HEK293 (cell line): ENCODE measurements at regions not wholly inside any gene's neighbourhood (a gene's known extent, or its start where the extent isn't known, plus 50 kb on each side); places are given as distances from the start of the nearest gene placed in this dataset.

Experiments used
- CTCF ChIA-PET: fragments of 350-600 bp; formaldehyde crosslinking; extraction: SDS; loops from one replicate; lab custom pipeline; 2021; ENCODE audit warnings: antibody characterized with exemption; lab: Yijun Ruan, JAX
- POLR2A ChIA-PET: fragments of 300-600 bp; formaldehyde crosslinking; extraction: SDS; loops from one replicate; lab custom pipeline; 2020; ENCODE audit warnings: antibody characterized with exemption, inconsistent platforms; lab: Yijun Ruan, JAX
- H3K27ac ChIP-seq: fragments of 200-500 bp; sonication (Bioruptor generic); 2 replicates; pipeline ENCODE4 v1.5.1; 2014; ENCODE audit warnings: low read depth, low read length, control low read depth, inconsistent platforms; ENCODE audit errors: extremely low read depth
- H3K36me3 ChIP-seq, 2 experiments: fragments of 200-500 bp in 1 of 2; sonication (Bioruptor generic) in 1 of 2; 1 replicate in 1 of 2; 2 replicates in 1 of 2; pipeline ENCODE4 v1.5.1; 2014 to 2017; ENCODE audit warnings: inconsistent platforms in 2 of 2, low read length in 2 of 2; ENCODE audit not compliant: control insufficient read depth in 2 of 2, insufficient read depth in 1 of 2
- H3K4me1 ChIP-seq: fragments of 200-500 bp; sonication (Bioruptor generic); 2 replicates; pipeline ENCODE4 v1.5.1; 2014; ENCODE audit warnings: mild to moderate bottlenecking, low read length, inconsistent platforms; ENCODE audit not compliant: control insufficient read depth, insufficient read depth
- H3K4me3 ChIP-seq: 2 replicates; pipeline ENCODE4 v1.5.1; 2011; ENCODE audit warnings: low read depth, mild to moderate bottlenecking, control low read depth, low read length, moderate library complexity
- H3K9me3 ChIP-seq: fragments of 200-500 bp; sonication (Bioruptor generic); 2 replicates; pipeline ENCODE4 v1.5.1; 2014; ENCODE audit warnings: low read depth, low read length, inconsistent platforms; ENCODE audit not compliant: control insufficient read depth, insufficient read depth
- EGR2 ChIP-seq: fragments of 450-650 bp; formaldehyde crosslinking; IDR thresholded peaks from 2 replicates; pipeline ENCODE4 v1.5.1; 2016; ENCODE audit warnings: low read depth, missing biosample characterization, missing genetic modification characterization
- INSM2 ChIP-seq: fragments of 450-650 bp; formaldehyde crosslinking; IDR thresholded peaks from 2 replicates; pipeline ENCODE4 v1.5.1; 2016; ENCODE audit warnings: missing biosample characterization, missing genetic modification characterization
- OVOL3 ChIP-seq: fragments of 450-650 bp; formaldehyde crosslinking; IDR thresholded peaks from 2 replicates; pipeline ENCODE4 v1.5.1; 2016; ENCODE audit warnings: missing biosample characterization, missing genetic modification characterization
- TSHZ1 ChIP-seq: fragments of 450-650 bp; formaldehyde crosslinking; IDR thresholded peaks from 2 replicates; pipeline ENCODE4 v1.5.1; 2016; ENCODE audit warnings: missing biosample characterization, missing genetic modification characterization, borderline replicate concordance
- ZBTB8A ChIP-seq: fragments of 450-650 bp; formaldehyde crosslinking; IDR thresholded peaks from 2 replicates; pipeline ENCODE4 v1.5.1; 2016; ENCODE audit warnings: missing biosample characterization, missing genetic modification characterization
- ZFHX2 ChIP-seq: fragments of 450-650 bp; formaldehyde crosslinking; conservative IDR thresholded peaks from 2 replicates; pipeline ENCODE4 v1.5.1; 2016; ENCODE audit warnings: missing biosample characterization, missing genetic modification characterization
- ZFP41 ChIP-seq: fragments of 450-650 bp; formaldehyde crosslinking; IDR thresholded peaks from 2 replicates; pipeline ENCODE4 v1.5.1; 2016; ENCODE audit warnings: missing biosample characterization, missing genetic modification characterization, borderline replicate concordance
- ZNF202 ChIP-seq: fragments of 450-650 bp; formaldehyde crosslinking; IDR thresholded peaks from 2 replicates; pipeline ENCODE4 v1.5.1; 2016; ENCODE audit warnings: missing biosample characterization, missing genetic modification characterization, borderline replicate concordance
- ZNF23 ChIP-seq: fragments of 450-650 bp; formaldehyde crosslinking; IDR thresholded peaks from 2 replicates; pipeline ENCODE4 v1.5.1; 2016; ENCODE audit warnings: missing biosample characterization, missing genetic modification characterization, borderline replicate concordance
- ZNF311 ChIP-seq: fragments of 450-650 bp; formaldehyde crosslinking; IDR thresholded peaks from 2 replicates; pipeline ENCODE4 v1.5.1; 2017; ENCODE audit warnings: missing biosample characterization, missing genetic modification characterization, borderline replicate concordance
- ZNF362 ChIP-seq: fragments of 450-650 bp; formaldehyde crosslinking; IDR thresholded peaks from 2 replicates; pipeline ENCODE4 v1.5.1; 2016; ENCODE audit warnings: missing biosample characterization, missing genetic modification characterization
- ZNF488 ChIP-seq: fragments of 450-650 bp; formaldehyde crosslinking; IDR thresholded peaks from 2 replicates; pipeline ENCODE4 v1.5.1; 2016; ENCODE audit warnings: missing biosample characterization, missing genetic modification characterization
- ZNF747 ChIP-seq: fragments of 450-650 bp; formaldehyde crosslinking; IDR thresholded peaks from 2 replicates; pipeline ENCODE4 v1.5.1; 2016; ENCODE audit warnings: missing biosample characterization, missing genetic modification characterization

- no peak for TF ChIP-seq TSHZ1 (tag by site-specific recombination)
Observed at GRCh38 chr10:36351159-36351558, 709.1 kb upstream of the FZD8 start (continued).

GRCh38 chr10:36349445-36350078, 707.5 kb upstream of the FZD8 start:
- CTCF ChIA-PET: interaction anchor here (0.7 to 1.1 kb wide), 2 partner anchors 9 to 390 kb away, joined by 3 to 4 read pairs; no protein-coding TSS in a partner anchor

GRCh38 chr10:36345807-36346206, 703.7 kb upstream of the FZD8 start:
- H3K27ac ChIP-seq: no peak overlapping the region
- TF ChIP-seq OVOL3 (tag by site-specific recombination): no peak
- no peak for TF ChIP-seq ZNF311 (tag by site-specific recombination)
- no peak for TF ChIP-seq ZNF488 (tag by site-specific recombination)
- no peaks in the 10 kb centered on the region for H3K4me1 ChIP-seq
- no peak overlapping the region for H3K4me3 ChIP-seq
- CTCF ChIA-PET: no interaction called here
- H3K9me3 ChIP-seq: no peaks in the 10 kb centered on the region; the same call in 1 of the 2 replicates
- POLR2A ChIA-PET: no interaction called here
- H3K36me3 ChIP-seq: no peaks in the 10 kb centered on the region

More at GRCh38 chr10:36349445-36350078, 707.5 kb upstream of the FZD8 start:
- Histone ChIP-seq H3K4me1 (no peaks in the 10 kb centered on the region), H3K9me3 (no peaks in the 10 kb centered on the region), H3K4me3 (no peak overlapping the region)
- POLR2A ChIA-PET: no interaction called here
- no peak for TF ChIP-seq ZFHX2 (tag by site-specific recombination)
- TF ChIP-seq, all 188 proteins: peak for 0
- no peak overlapping the region for H3K27ac ChIP-seq
- no peaks in the 10 kb centered on the region for H3K36me3 ChIP-seq

- CTCF ChIA-PET: no interaction called here
Observed at GRCh38 chr10:36345175-36345533, 703.1 kb upstream of the FZD8 start.

More at GRCh38 chr10:36345175-36345533, 703.1 kb upstream of the FZD8 start:
- Histone ChIP-seq H3K36me3 (no peaks in the 10 kb centered on the region), H3K27ac (no peak overlapping the region), H3K4me1 (no peaks in the 10 kb centered on the region), H3K9me3 (no peaks in the 10 kb centered on the region; the same call in 1 of the 2 replicates), H3K4me3 (no peak overlapping the region)
- POLR2A ChIA-PET: no interaction called here
- TF ChIP-seq ZNF362 (tag by site-specific recombination) (no peak), ZNF202 (tag by site-specific recombination) (no peak), EGR2 (tag by site-specific recombination) (no peak), ZBTB8A (no peak), INSM2 (tag by site-specific recombination) (no peak), ZNF747 (tag by site-specific recombination) (no peak), ZFP41 (tag by site-specific recombination) (no peak), ZNF23 (tag by site-specific recombination) (no peak)
